IPS-NIHi7 (cell line): ENCODE measurements at regions not wholly inside any gene's neighbourhood (a gene's known extent, or its start where the extent isn't known, plus 50 kb on each side); places are given as distances from the start of the nearest gene placed in this dataset.
"Not testable (repeated sequence)": the region's sequence is repeated elsewhere in the genome, so short reads cannot be mapped to it uniquely, and the experiment has no call there.

ENCODE experiments used
- DNase-seq: peaks from one replicate; pipeline ENCODE4 v3.0.0; 2012; ENCODE audit warnings: mixed read lengths; ENCODE audit errors: extremely low spot score

GRCh38 chr1:229007167-229007566 lies 263.7 kb upstream of the RAB4A start:
- DNase-seq, result no peak

- no peak for DNase-seq
Measured at GRCh38 chr1:229007701-229008100, 263.2 kb upstream of the RAB4A start.

- DNase-seq, result not testable (repeated sequence)
Measured at GRCh38 chr1:229008347-229008746, 262.6 kb upstream of the RAB4A start.

GRCh38 chr1:229011022-229011421 lies 259.9 kb upstream of the RAB4A start:
- no peak for DNase-seq

GRCh38 chr1:229012823-229013222 lies 258.1 kb upstream of the RAB4A start:
- no peak for DNase-seq

GRCh38 chr1:229013981-229014380 lies 256.9 kb upstream of the RAB4A start:
- no peak for DNase-seq

- DNase-seq, result no peak
Measured at GRCh38 chr1:229015806-229016205, 255.1 kb upstream of the RAB4A start.

GRCh38 chr1:229017091-229017490 lies 253.8 kb upstream of the RAB4A start:
- DNase-seq, result no peak

GRCh38 chr1:229018674-229019295 lies 252.1 kb upstream of the RAB4A start:
- no peak for DNase-seq

GRCh38 chr1:229019663-229020271 lies 251.1 kb upstream of the RAB4A start:
- DNase-seq, result no peak

GRCh38 chr1:229021034-229021433 lies 249.9 kb upstream of the RAB4A start:
- DNase-seq, result not testable (repeated sequence)

GRCh38 chr1:229022595-229023333 lies 248.1 kb upstream of the RAB4A start:
- DNase-seq, result no peak

GRCh38 chr1:229023651-229024300 lies 247.1 kb upstream of the RAB4A start:
- DNase-seq, result no peak

- no peak for DNase-seq
Measured at GRCh38 chr1:229024528-229025130, 246.3 kb upstream of the RAB4A start.

GRCh38 chr1:229025576-229025975 lies 245.3 kb upstream of the RAB4A start:
- DNase-seq, result no peak

- no peak for DNase-seq
Measured at GRCh38 chr1:229027158-229027557, 243.8 kb upstream of the RAB4A start.

GRCh38 chr1:229027622-229028182 lies 243.2 kb upstream of the RAB4A start:
- peak; percentile 61 for DNase-seq

GRCh38 chr1:229028544-229028943 lies 242.4 kb upstream of the RAB4A start:
- DNase-seq, result peak; percentile 16

GRCh38 chr1:229028987-229029878 lies 241.7 kb upstream of the RAB4A start:
- DNase-seq, result peak; percentile 6

GRCh38 chr1:229029879-229030235 lies 241.1 kb upstream of the RAB4A start:
- DNase-seq, result peak; percentile 8

GRCh38 chr1:229030630-229031029 lies 240.3 kb upstream of the RAB4A start:
- DNase-seq, result peak; percentile 22
